GM18502 (cell line): ENCODE measurements at regions not wholly inside any gene's neighbourhood (a gene's known extent, or its start where the extent isn't known, plus 50 kb on each side); places are given as distances from the start of the nearest gene placed in this dataset.

Source experiments
- ATAC-seq: cut with Tn5 transposase; IDR thresholded peaks from one replicate; pipeline ENCODE4 v1.9.1; 2021; ENCODE audit warnings: mild to moderate bottlenecking; ENCODE audit not compliant: unreplicated experiment, poor library complexity

- ATAC-seq: no peak
Observed at GRCh38 chr14:104432611-104433231, 146.8 kb upstream of the C14orf180 start.

- ATAC-seq: no peak
Observed at GRCh38 chr14:104433401-104434213, 146.0 kb upstream of the C14orf180 start.

GRCh38 chr14:104434214-104435076 is 145.1 kb upstream of the C14orf180 start:
- ATAC-seq: no peak

- no peak for ATAC-seq
Observed at GRCh38 chr14:104435147-104436046, 144.2 kb upstream of the C14orf180 start.

- ATAC-seq: no peak
Observed at GRCh38 chr14:104436047-104436591, 143.4 kb upstream of the C14orf180 start.

- ATAC-seq: no peak
Observed at GRCh38 chr14:104436741-104437701, 142.5 kb upstream of the C14orf180 start.

- ATAC-seq: no peak
Observed at GRCh38 chr14:104437703-104438102, 141.9 kb upstream of the C14orf180 start.

- no peak for ATAC-seq
Observed at GRCh38 chr14:104438166-104438887, 141.2 kb upstream of the C14orf180 start.

- ATAC-seq: no peak
Observed at GRCh38 chr14:104439625-104440024, 139.9 kb upstream of the C14orf180 start.

- ATAC-seq: no peak
Observed at GRCh38 chr14:104440297-104440956, 139.1 kb upstream of the C14orf180 start.

GRCh38 chr14:104441275-104442106 is 138.1 kb upstream of the C14orf180 start:
- ATAC-seq: no peak

GRCh38 chr14:104442107-104442551 is 137.4 kb upstream of the C14orf180 start:
- no peak for ATAC-seq

- no peak for ATAC-seq
Observed at GRCh38 chr14:104442631-104443390, 136.8 kb upstream of the C14orf180 start.

GRCh38 chr14:104443391-104444158 is 136.0 kb upstream of the C14orf180 start:
- ATAC-seq: no peak
